ENCODE measurements at regions not wholly inside any gene's neighbourhood (a gene's known extent, or its start where the extent isn't known, plus 50 kb on each side); places are given as distances from the start of the nearest gene placed in this dataset.

GRCh38 chr1:106681939-106682522, 374.4 kb upstream of the PRMT6 start:
- no peak overlapping the region for H3K27ac ChIP-seq
- TF ChIP-seq CTCF (IDR thresholded peaks at IDR 0.05) (no peak), ZFX (IDR thresholded peaks at IDR 0.05; ENCODE audit: borderline replicate concordance) (no peak)

GRCh38 chr1:106688446-106688845, 368.0 kb upstream of the PRMT6 start:
- no peak for TF ChIP-seq ZFX (IDR thresholded peaks at IDR 0.05; ENCODE audit: borderline replicate concordance)
- TF ChIP-seq CTCF (IDR thresholded peaks at IDR 0.05) = no peak
- no peak overlapping the region for H3K27ac ChIP-seq

- H3K27ac ChIP-seq = no peak overlapping the region
- TF ChIP-seq CTCF (IDR thresholded peaks at IDR 0.05) (no peak), ZFX (IDR thresholded peaks at IDR 0.05; ENCODE audit: borderline replicate concordance) (no peak)
Measured at GRCh38 chr1:106698660-106699059, 357.8 kb upstream of the PRMT6 start.

GRCh38 chr1:106699433-106699832, 357.0 kb upstream of the PRMT6 start:
- TF ChIP-seq ZFX (IDR thresholded peaks at IDR 0.05; ENCODE audit: borderline replicate concordance) = no peak
- TF ChIP-seq CTCF (IDR thresholded peaks at IDR 0.05) = no peak
- H3K27ac ChIP-seq = no peak overlapping the region

GRCh38 chr1:106700211-106700610, 356.3 kb upstream of the PRMT6 start:
- no peak overlapping the region for H3K27ac ChIP-seq
- TF ChIP-seq CTCF (IDR thresholded peaks at IDR 0.05) (no peak), ZFX (IDR thresholded peaks at IDR 0.05; ENCODE audit: borderline replicate concordance) (no peak)

GRCh38 chr1:106705971-106706370, 350.5 kb upstream of the PRMT6 start:
- H3K27ac ChIP-seq = no peak overlapping the region
- TF ChIP-seq ZFX (IDR thresholded peaks at IDR 0.05; ENCODE audit: borderline replicate concordance) (no peak), CTCF (IDR thresholded peaks at IDR 0.05) (no peak)

GRCh38 chr1:106717591-106717990, 338.9 kb upstream of the PRMT6 start:
- TF ChIP-seq ZFX (IDR thresholded peaks at IDR 0.05; ENCODE audit: borderline replicate concordance) (no peak), CTCF (IDR thresholded peaks at IDR 0.05) (no peak)
- no peak overlapping the region for H3K27ac ChIP-seq
